ENCODE measurements at regions not wholly inside any gene's neighbourhood (a gene's known extent, or its start where the extent isn't known, plus 50 kb on each side); places are given as distances from the start of the nearest gene placed in this dataset.

DNA sequence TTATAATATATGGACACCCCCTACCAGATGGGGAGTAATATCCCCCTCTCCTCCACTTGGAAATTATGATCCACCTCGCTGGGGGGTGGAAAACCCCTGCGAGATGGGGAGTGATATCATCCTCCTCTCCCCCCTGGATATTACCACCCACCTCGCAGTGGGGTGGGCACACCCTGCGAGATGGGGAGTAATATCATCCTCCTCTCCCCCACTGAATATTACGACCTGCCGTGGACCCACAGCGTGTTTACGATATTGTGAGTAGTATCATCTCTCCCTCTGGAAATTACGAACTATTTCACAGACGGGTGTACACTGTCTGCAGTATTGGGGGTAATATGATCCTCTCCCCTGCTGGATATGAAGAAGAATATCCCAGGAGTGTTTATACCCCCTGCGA lies 228.3 kb upstream of the WSCD1 start:
- no peaks in the 10 kb centered on the region for H3K36me3 ChIP-seq (ENCODE audit: insufficient read depth)
- Mint-ChIP-seq H3K36me3 (ENCODE audit: low read depth) (no peaks in the 10 kb centered on the region), H3K27ac (no peak overlapping the region)

DNA sequence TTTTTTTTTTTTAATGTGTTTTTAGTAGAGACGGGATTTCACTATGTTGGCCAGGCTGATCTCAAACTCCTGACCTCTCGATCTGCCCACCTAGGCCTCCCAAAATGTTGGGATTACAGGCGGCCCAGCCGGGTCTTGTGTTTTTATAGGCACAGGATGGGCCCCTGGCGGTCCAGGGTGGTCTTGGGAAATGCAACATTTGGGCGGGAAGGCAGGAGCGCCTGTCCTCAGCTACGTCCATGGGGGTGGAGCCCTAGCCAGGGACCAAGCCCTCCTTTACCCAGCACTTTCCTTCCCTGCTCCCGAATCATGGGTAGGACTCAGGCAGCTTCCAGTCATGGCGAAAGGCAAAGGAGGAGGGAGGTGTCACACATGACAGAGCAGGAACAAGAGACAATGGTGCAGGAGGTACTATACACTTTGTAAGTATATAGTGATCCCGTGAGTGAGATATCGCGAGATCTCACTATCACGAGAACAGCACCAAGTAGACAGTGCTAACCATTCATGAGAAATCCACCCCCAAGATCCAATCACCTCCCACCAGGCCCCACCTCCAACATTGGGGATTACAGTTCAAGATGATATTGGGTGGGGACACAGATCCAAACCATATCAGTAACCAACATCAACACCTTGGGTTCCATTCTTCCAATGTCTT lies 226.7 kb upstream of the WSCD1 start:
- ATAC-seq (no peak), DNase-seq (ENCODE audit: low spot score) (no peak)
- no peaks in the 10 kb centered on the region for H3K79me2 ChIP-seq (replicated peaks; ENCODE audit: insufficient read depth)
- Mint-ChIP-seq H3K36me3 (ENCODE audit: low read depth) (no peaks in the 10 kb centered on the region), H3K27ac (no peak overlapping the region), H3K27me3 (ENCODE audit: insufficient read depth, low read depth, poor library complexity) (peaks cover 3% of the 10 kb centered on the region), H3K4me1 (peaks cover 8% of the 10 kb centered on the region; the same call in 2 of the 3 replicates), H3K4me3 (no peak overlapping the region), H3K9me3 (no peaks in the 10 kb centered on the region)
- no peaks in the 10 kb centered on the region for H4K20me1 ChIP-seq (replicated peaks; ENCODE audit: insufficient read depth)
- H3F3A ChIP-seq (replicated peaks; ENCODE audit: low read depth), result no peaks in the 10 kb centered on the region
- no peak overlapping the region for H3K27ac ChIP-seq (ENCODE audit: low read depth)
- no peaks in the 10 kb centered on the region for H3K4me1 ChIP-seq (ENCODE audit: insufficient read depth)
- no peaks in the 10 kb centered on the region for H3K27me3 ChIP-seq (ENCODE audit: insufficient read depth)
- TF ChIP-seq, protein P1, sequence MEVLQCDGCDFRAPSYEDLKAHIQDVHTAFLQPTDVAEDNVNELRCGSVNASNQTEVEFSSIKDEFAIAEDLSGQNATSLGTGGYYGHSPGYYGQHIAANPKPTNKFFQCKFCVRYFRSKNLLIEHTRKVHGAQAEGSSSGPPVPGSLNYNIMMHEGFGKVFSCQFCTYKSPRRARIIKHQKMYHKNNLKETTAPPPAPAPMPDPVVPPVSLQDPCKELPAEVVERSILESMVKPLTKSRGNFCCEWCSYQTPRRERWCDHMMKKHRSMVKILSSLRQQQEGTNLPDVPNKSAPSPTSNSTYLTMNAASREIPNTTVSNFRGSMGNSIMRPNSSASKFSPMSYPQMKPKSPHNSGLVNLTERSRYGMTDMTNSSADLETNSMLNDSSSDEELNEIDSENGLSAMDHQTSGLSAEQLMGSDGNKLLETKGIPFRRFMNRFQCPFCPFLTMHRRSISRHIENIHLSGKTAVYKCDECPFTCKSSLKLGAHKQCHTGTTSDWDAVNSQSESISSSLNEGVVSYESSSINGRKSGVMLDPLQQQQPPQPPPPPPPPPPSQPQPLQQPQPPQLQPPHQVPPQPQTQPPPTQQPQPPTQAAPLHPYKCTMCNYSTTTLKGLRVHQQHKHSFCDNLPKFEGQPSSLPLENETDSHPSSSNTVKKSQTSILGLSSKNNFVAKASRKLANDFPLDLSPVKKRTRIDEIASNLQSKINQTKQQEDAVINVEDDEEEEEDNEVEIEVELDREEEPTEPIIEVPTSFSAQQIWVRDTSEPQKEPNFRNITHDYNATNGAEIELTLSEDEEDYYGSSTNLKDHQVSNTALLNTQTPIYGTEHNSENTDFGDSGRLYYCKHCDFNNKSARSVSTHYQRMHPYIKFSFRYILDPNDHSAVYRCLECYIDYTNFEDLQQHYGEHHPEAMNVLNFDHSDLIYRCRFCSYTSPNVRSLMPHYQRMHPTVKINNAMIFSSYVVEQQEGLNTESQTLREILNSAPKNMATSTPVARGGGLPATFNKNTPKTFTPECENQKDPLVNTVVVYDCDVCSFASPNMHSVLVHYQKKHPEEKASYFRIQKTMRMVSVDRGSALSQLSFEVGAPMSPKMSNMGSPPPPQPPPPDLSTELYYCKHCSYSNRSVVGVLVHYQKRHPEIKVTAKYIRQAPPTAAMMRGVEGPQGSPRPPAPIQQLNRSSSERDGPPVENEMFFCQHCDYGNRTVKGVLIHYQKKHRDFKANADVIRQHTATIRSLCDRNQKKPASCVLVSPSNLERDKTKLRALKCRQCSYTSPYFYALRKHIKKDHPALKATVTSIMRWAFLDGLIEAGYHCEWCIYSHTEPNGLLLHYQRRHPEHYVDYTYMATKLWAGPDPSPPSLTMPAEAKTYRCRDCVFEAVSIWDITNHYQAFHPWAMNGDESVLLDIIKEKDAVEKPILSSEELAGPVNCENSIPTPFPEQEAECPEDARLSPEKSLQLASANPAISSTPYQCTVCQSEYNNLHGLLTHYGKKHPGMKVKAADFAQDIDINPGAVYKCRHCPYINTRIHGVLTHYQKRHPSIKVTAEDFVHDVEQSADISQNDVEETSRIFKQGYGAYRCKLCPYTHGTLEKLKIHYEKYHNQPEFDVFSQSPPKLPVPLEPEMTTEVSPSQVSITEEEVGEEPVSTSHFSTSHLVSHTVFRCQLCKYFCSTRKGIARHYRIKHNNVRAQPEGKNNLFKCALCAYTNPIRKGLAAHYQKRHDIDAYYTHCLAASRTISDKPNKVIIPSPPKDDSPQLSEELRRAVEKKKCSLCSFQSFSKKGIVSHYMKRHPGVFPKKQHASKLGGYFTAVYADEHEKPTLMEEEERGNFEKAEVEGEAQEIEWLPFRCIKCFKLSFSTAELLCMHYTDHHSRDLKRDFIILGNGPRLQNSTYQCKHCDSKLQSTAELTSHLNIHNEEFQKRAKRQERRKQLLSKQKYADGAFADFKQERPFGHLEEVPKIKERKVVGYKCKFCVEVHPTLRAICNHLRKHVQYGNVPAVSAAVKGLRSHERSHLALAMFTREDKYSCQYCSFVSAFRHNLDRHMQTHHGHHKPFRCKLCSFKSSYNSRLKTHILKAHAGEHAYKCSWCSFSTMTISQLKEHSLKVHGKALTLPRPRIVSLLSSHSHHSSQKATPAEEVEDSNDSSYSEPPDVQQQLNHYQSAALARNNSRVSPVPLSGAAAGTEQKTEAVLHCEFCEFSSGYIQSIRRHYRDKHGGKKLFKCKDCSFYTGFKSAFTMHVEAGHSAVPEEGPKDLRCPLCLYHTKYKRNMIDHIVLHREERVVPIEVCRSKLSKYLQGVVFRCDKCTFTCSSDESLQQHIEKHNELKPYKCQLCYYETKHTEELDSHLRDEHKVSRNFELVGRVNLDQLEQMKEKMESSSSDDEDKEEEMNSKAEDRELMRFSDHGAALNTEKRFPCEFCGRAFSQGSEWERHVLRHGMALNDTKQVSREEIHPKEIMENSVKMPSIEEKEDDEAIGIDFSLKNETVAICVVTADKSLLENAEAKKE (CRISPR knock-in tag; IDR thresholded peaks at IDR 0.05), result no peak
- no peak for TF ChIP-seq ZNF114 (CRISPR knock-in tag; IDR thresholded peaks at IDR 0.05)
- TF ChIP-seq, protein P2, sequence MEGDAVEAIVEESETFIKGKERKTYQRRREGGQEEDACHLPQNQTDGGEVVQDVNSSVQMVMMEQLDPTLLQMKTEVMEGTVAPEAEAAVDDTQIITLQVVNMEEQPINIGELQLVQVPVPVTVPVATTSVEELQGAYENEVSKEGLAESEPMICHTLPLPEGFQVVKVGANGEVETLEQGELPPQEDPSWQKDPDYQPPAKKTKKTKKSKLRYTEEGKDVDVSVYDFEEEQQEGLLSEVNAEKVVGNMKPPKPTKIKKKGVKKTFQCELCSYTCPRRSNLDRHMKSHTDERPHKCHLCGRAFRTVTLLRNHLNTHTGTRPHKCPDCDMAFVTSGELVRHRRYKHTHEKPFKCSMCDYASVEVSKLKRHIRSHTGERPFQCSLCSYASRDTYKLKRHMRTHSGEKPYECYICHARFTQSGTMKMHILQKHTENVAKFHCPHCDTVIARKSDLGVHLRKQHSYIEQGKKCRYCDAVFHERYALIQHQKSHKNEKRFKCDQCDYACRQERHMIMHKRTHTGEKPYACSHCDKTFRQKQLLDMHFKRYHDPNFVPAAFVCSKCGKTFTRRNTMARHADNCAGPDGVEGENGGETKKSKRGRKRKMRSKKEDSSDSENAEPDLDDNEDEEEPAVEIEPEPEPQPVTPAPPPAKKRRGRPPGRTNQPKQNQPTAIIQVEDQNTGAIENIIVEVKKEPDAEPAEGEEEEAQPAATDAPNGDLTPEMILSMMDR (conservative IDR thresholded peaks at IDR 0.05; ENCODE audit: low read depth in 2 of 2), result no peak
- H2AFZ ChIP-seq, result no peak overlapping the region
- H3K4me3 ChIP-seq, result no peak overlapping the region
- no peaks in the 10 kb centered on the region for H3K36me3 ChIP-seq (ENCODE audit: insufficient read depth)
- H3K9me2 ChIP-seq (ENCODE audit: insufficient read depth), result 0 out of 2 replicates have a peak, but pooled peaks cover under 1% of the 10 kb centered on the region
- H3K4me2 ChIP-seq, result no peak overlapping the region

More for the DNA sequence above, 228.3 kb upstream of the WSCD1 start:
- no peak overlapping the region for H3K4me3 ChIP-seq
- ATAC-seq (no peak), DNase-seq (ENCODE audit: low spot score) (no peak)
- H3K9me3 Mint-ChIP-seq, result no peaks in the 10 kb centered on the region
- H3K79me2 ChIP-seq (replicated peaks; ENCODE audit: insufficient read depth), result no peaks in the 10 kb centered on the region
- peaks cover 3% of the 10 kb centered on the region for H3K27me3 Mint-ChIP-seq (ENCODE audit: insufficient read depth, low read depth, poor library complexity)
- H3K4me2 ChIP-seq, result no peak overlapping the region
- no peak for TF ChIP-seq ZNF331 (CRISPR knock-in tag; IDR thresholded peaks at IDR 0.05; ENCODE audit: low read depth)
- H4K20me1 ChIP-seq (replicated peaks; ENCODE audit: insufficient read depth), result no peaks in the 10 kb centered on the region
- H3K27ac ChIP-seq (ENCODE audit: low read depth), result no peak overlapping the region
- no peaks in the 10 kb centered on the region for H3K9me2 ChIP-seq (ENCODE audit: insufficient read depth)
- peaks cover 13% of the 10 kb centered on the region for H3K4me1 Mint-ChIP-seq
- H2AFZ ChIP-seq, result no peak overlapping the region
- H3K4me1 ChIP-seq (ENCODE audit: insufficient read depth), result no peaks in the 10 kb centered on the region
- no peaks in the 10 kb centered on the region for H3K27me3 ChIP-seq (ENCODE audit: insufficient read depth)
- H3K4me3 Mint-ChIP-seq, result no peak overlapping the region
- H3F3A ChIP-seq (replicated peaks; ENCODE audit: low read depth), result no peaks in the 10 kb centered on the region
